ENCODE measurements at regions not wholly inside any gene's neighbourhood (a gene's known extent, or its start where the extent isn't known, plus 50 kb on each side); places are given as distances from the start of the nearest gene placed in this dataset.

- ATAC-seq (ENCODE audit: low read depth) (no peak), DNase-seq (no peak)
- Mint-ChIP-seq H3K4me1 (no peaks in the 10 kb centered on the region), H3K27me3 (peaks cover 42% of the 10 kb centered on the region), H3K9me3 (peaks cover 1% of the 10 kb centered on the region), H3K27ac (no peak overlapping the region), H3K4me3 (no peak overlapping the region), H3K36me3 (no peaks in the 10 kb centered on the region)
- POLR2A ChIA-PET: no interaction called here
Observed at GRCh38 chr2:145286716-145287275, 766.9 kb upstream of the ZEB2 start.

- no peak for ATAC-seq (ENCODE audit: low read depth)
- H3K9me3 Mint-ChIP-seq: no peaks in the 10 kb centered on the region
- peaks cover 27% of the 10 kb centered on the region for H3K27me3 Mint-ChIP-seq
- POLR2A ChIA-PET: no interaction called here
- H3K36me3 Mint-ChIP-seq: no peaks in the 10 kb centered on the region
- no peak overlapping the region for H3K27ac Mint-ChIP-seq
- DNase-seq: no peak
- H3K4me1 Mint-ChIP-seq: no peaks in the 10 kb centered on the region
- no peak overlapping the region for H3K4me3 Mint-ChIP-seq
Observed at GRCh38 chr2:145284551-145284950, 764.6 kb upstream of the ZEB2 start.

GRCh38 chr2:145283131-145283530, 763.2 kb upstream of the ZEB2 start:
- no peaks in the 10 kb centered on the region for H3K4me1 Mint-ChIP-seq
- H3K36me3 Mint-ChIP-seq: no peaks in the 10 kb centered on the region
- no peak for ATAC-seq (ENCODE audit: low read depth)
- no peak for DNase-seq
- no peaks in the 10 kb centered on the region for H3K9me3 Mint-ChIP-seq
- no peak overlapping the region for H3K4me3 Mint-ChIP-seq
- peaks cover 22% of the 10 kb centered on the region for H3K27me3 Mint-ChIP-seq
- POLR2A ChIA-PET: no interaction called here
- H3K27ac Mint-ChIP-seq: no peak overlapping the region

GRCh38 chr2:145277922-145278321, 758.0 kb upstream of the ZEB2 start:
- H3K4me3 Mint-ChIP-seq: no peak overlapping the region
- no peaks in the 10 kb centered on the region for H3K36me3 Mint-ChIP-seq

GRCh38 chr2:145273840-145274239, 753.9 kb upstream of the ZEB2 start:
- Mint-ChIP-seq H3K27me3 (peaks cover 21% of the 10 kb centered on the region), H3K9me3 (no peaks in the 10 kb centered on the region), H3K36me3 (no peaks in the 10 kb centered on the region), H3K4me1 (no peaks in the 10 kb centered on the region), H3K27ac (no peak overlapping the region), H3K4me3 (no peak overlapping the region)
- POLR2A ChIA-PET: no interaction called here
- ATAC-seq (ENCODE audit: low read depth) (no peak), DNase-seq (no peak)

More at GRCh38 chr2:145277922-145278321, 758.0 kb upstream of the ZEB2 start:
- POLR2A ChIA-PET: no interaction called here
- Mint-ChIP-seq H3K27ac (no peak overlapping the region), H3K27me3 (peaks cover 19% of the 10 kb centered on the region), H3K4me1 (no peaks in the 10 kb centered on the region), H3K9me3 (no peaks in the 10 kb centered on the region)
- DNase-seq (no peak), ATAC-seq (ENCODE audit: low read depth) (no peak)

GRCh38 chr2:145268931-145269330, 749.0 kb upstream of the ZEB2 start:
- Mint-ChIP-seq H3K4me1 (no peaks in the 10 kb centered on the region), H3K9me3 (no peaks in the 10 kb centered on the region), H3K27ac (no peak overlapping the region), H3K4me3 (no peak overlapping the region), H3K27me3 (peaks cover 19% of the 10 kb centered on the region), H3K36me3 (no peaks in the 10 kb centered on the region)
- DNase-seq (no peak), ATAC-seq (ENCODE audit: low read depth) (no peak)
- POLR2A ChIA-PET: no interaction called here

GRCh38 chr2:145267451-145267850, 747.5 kb upstream of the ZEB2 start:
- Mint-ChIP-seq H3K4me3 (no peak overlapping the region), H3K27ac (no peak overlapping the region), H3K4me1 (no peaks in the 10 kb centered on the region), H3K9me3 (no peaks in the 10 kb centered on the region), H3K36me3 (no peaks in the 10 kb centered on the region), H3K27me3 (peaks cover 21% of the 10 kb centered on the region)
- POLR2A ChIA-PET: no interaction called here
- ATAC-seq (ENCODE audit: low read depth) (no peak), DNase-seq (no peak)

- H3K4me3 Mint-ChIP-seq: no peak overlapping the region
- no peaks in the 10 kb centered on the region for H3K9me3 Mint-ChIP-seq
- H3K27me3 Mint-ChIP-seq: peaks cover 28% of the 10 kb centered on the region
- no peak for ATAC-seq (ENCODE audit: low read depth)
- no peak overlapping the region for H3K27ac Mint-ChIP-seq
- H3K36me3 Mint-ChIP-seq: no peaks in the 10 kb centered on the region
- no peak for DNase-seq
- H3K4me1 Mint-ChIP-seq: no peaks in the 10 kb centered on the region
- POLR2A ChIA-PET: no interaction called here
Observed at GRCh38 chr2:145265244-145265643, 745.3 kb upstream of the ZEB2 start.

GRCh38 chr2:145260674-145261073, 740.8 kb upstream of the ZEB2 start:
- Mint-ChIP-seq H3K27ac (no peak overlapping the region), H3K36me3 (no peaks in the 10 kb centered on the region), H3K27me3 (peaks cover 50% of the 10 kb centered on the region), H3K4me3 (no peak overlapping the region), H3K4me1 (peaks cover 12% of the 10 kb centered on the region), H3K9me3 (no peaks in the 10 kb centered on the region)
- no peak for ATAC-seq (ENCODE audit: low read depth)
- DNase-seq: no peak
- POLR2A ChIA-PET: no interaction called here

GRCh38 chr2:145260081-145260480, 740.2 kb upstream of the ZEB2 start:
- H3K27me3 Mint-ChIP-seq: peaks cover 56% of the 10 kb centered on the region
- POLR2A ChIA-PET: interaction anchor here (0.7 kb wide), 1 partner anchor 16 kb away, joined by 4 read pairs; no protein-coding TSS in a partner anchor
- H3K9me3 Mint-ChIP-seq: no peaks in the 10 kb centered on the region
- H3K36me3 Mint-ChIP-seq: no peaks in the 10 kb centered on the region
- peaks cover 12% of the 10 kb centered on the region for H3K4me1 Mint-ChIP-seq
- H3K4me3 Mint-ChIP-seq: no peak overlapping the region
- H3K27ac Mint-ChIP-seq: no peak overlapping the region
- no peak for ATAC-seq (ENCODE audit: low read depth)
- no peak for DNase-seq

- Mint-ChIP-seq H3K4me3 (peak overlapping the region; percentile 12), H3K4me1 (peaks cover 12% of the 10 kb centered on the region), H3K36me3 (no peaks in the 10 kb centered on the region), H3K27ac (no peak overlapping the region), H3K9me3 (no peaks in the 10 kb centered on the region), H3K27me3 (peaks cover 63% of the 10 kb centered on the region)
- POLR2A ChIA-PET: interaction anchor here (1.3 kb wide), 1 partner anchor 153 kb away, joined by 4 read pairs; no protein-coding TSS in a partner anchor
- DNase-seq (no peak), ATAC-seq (ENCODE audit: low read depth) (peak; percentile 97)
Observed at GRCh38 chr2:145258903-145259579, 739.1 kb upstream of the ZEB2 start.

- DNase-seq (no peak), ATAC-seq (ENCODE audit: low read depth) (no peak)
- no peak overlapping the region for H3K27ac Mint-ChIP-seq
- no peaks in the 10 kb centered on the region for H3K36me3 Mint-ChIP-seq
- no peak overlapping the region for H3K4me3 Mint-ChIP-seq
- H3K27me3 Mint-ChIP-seq: peaks cover 62% of the 10 kb centered on the region
- no peaks in the 10 kb centered on the region for H3K9me3 Mint-ChIP-seq
- H3K4me1 Mint-ChIP-seq: peaks cover 12% of the 10 kb centered on the region
- POLR2A ChIA-PET: no interaction called here
Observed at GRCh38 chr2:145257931-145258330, 738.0 kb upstream of the ZEB2 start.

GRCh38 chr2:145256551-145256950, 736.6 kb upstream of the ZEB2 start:
- H3K27me3 Mint-ChIP-seq: peaks cover 59% of the 10 kb centered on the region
- no peak overlapping the region for H3K4me3 Mint-ChIP-seq
- H3K9me3 Mint-ChIP-seq: no peaks in the 10 kb centered on the region
- POLR2A ChIA-PET: no interaction called here
- no peak overlapping the region for H3K27ac Mint-ChIP-seq
- DNase-seq (no peak), ATAC-seq (ENCODE audit: low read depth) (no peak)
- H3K36me3 Mint-ChIP-seq: no peaks in the 10 kb centered on the region
- peaks cover 12% of the 10 kb centered on the region for H3K4me1 Mint-ChIP-seq

GRCh38 chr2:145254291-145254690, 734.4 kb upstream of the ZEB2 start:
- Mint-ChIP-seq H3K9me3 (no peaks in the 10 kb centered on the region), H3K36me3 (no peaks in the 10 kb centered on the region), H3K27me3 (peaks cover 45% of the 10 kb centered on the region), H3K4me3 (no peak overlapping the region), H3K27ac (no peak overlapping the region), H3K4me1 (peaks cover 7% of the 10 kb centered on the region)
- POLR2A ChIA-PET: no interaction called here
- no peak for DNase-seq
- ATAC-seq (ENCODE audit: low read depth): no peak

Data from activated naive CD8-positive, alpha-beta T cell treated with anti-CD3 and anti-CD28 coated beads, Interleukin-2, amount 10 ng/mL, durations not matched to agents 7 days and 5 days (primary cell).